WTC11 (cell line): ENCODE measurements at regions not wholly inside any gene's neighbourhood (a gene's known extent, or its start where the extent isn't known, plus 50 kb on each side); places are given as distances from the start of the nearest gene placed in this dataset.

Source experiments
- ATAC-seq: fragments of 200-7000 bp; cut with Tn5 transposase; 2 replicates; pipeline ENCODE4 v1.10.0; 2021; ENCODE audit warnings: mild to moderate bottlenecking, moderate library complexity
- CTCF ChIA-PET: fragments of 300-600 bp; sonication (Branson Sonifier 250); formaldehyde crosslinking; loops from one replicate; lab custom pipeline; 2021; ENCODE audit warnings: antibody characterized with exemption; lab: Charles Lee
- POLR2A ChIA-PET: fragments of 350-600 bp; sonication (Branson Sonifier 250); formaldehyde crosslinking; loops from one replicate; lab custom pipeline; 2021; ENCODE audit warnings: antibody characterized with exemption; lab: Charles Lee
- DNase-seq: peaks from one replicate; pipeline ENCODE4 v3.0.0; 2021; ENCODE audit warnings: low spot score
- H3K27ac Mint-ChIP-seq: 2 replicates; pipeline ENCODE4 v1.8.0; 2021; ENCODE audit warnings: mixed read lengths
- H3K27me3 Mint-ChIP-seq: 2 replicates; pipeline ENCODE4 v1.8.0; 2021; ENCODE audit warnings: low read depth, mild to moderate bottlenecking, moderate library complexity, mixed read lengths
- H3K36me3 Mint-ChIP-seq: 2 replicates; pipeline ENCODE4 v1.8.0; 2021; ENCODE audit warnings: mixed read lengths
- H3K4me1 Mint-ChIP-seq: 2 replicates; pipeline ENCODE4 v1.8.0; 2022; ENCODE audit warnings: mixed read lengths
- H3K4me3 Mint-ChIP-seq: 2 replicates; pipeline ENCODE4 v1.8.0; 2021; ENCODE audit warnings: mild to moderate bottlenecking, moderate library complexity, mixed read lengths
- H3K9me3 Mint-ChIP-seq: 2 replicates; pipeline ENCODE4 v1.8.0; 2021; ENCODE audit warnings: mixed read lengths
- CREM ChIP-seq: sonication (generic); formaldehyde crosslinking; IDR thresholded peaks from 2 replicates; pipeline ENCODE4 v1.8.1; 2022; ENCODE audit warnings: mild to moderate bottlenecking, missing genetic modification reagents, moderate library complexity
- FOXP1 ChIP-seq: sonication (generic); formaldehyde crosslinking; IDR thresholded peaks from 2 replicates; pipeline ENCODE4 v1.8.0; 2022; ENCODE audit warnings: missing genetic modification reagents, mild to moderate bottlenecking, moderate library complexity, borderline replicate concordance
- GABPB1 ChIP-seq: sonication (generic); formaldehyde crosslinking; IDR thresholded peaks from 2 replicates; pipeline ENCODE4 v1.8.1; 2023; ENCODE audit warnings: mild to moderate bottlenecking, missing genetic modification reagents
- GRHL2 ChIP-seq: fragments of 250-450 bp; sonication (Bioruptor Pico); IDR thresholded peaks from 2 replicates; pipeline ENCODE4 v1.8.0; 2022; ENCODE audit warnings: mild to moderate bottlenecking, moderate library complexity; ENCODE audit not compliant: insufficient replicate concordance, severe bottlenecking
- HMGA2 ChIP-seq: fragments of 250-450 bp; sonication (Bioruptor Pico); IDR thresholded peaks from 2 replicates; pipeline ENCODE4 v1.4.0; 2021; ENCODE audit warnings: mild to moderate bottlenecking, moderate library complexity
- JUN ChIP-seq: sonication (generic); formaldehyde crosslinking; IDR thresholded peaks from 2 replicates; pipeline ENCODE4 v1.8.0; 2023; ENCODE audit warnings: mild to moderate bottlenecking, missing genetic modification reagents
- KAT7 ChIP-seq: sonication (generic); formaldehyde crosslinking; IDR thresholded peaks from 2 replicates; pipeline ENCODE4 v1.8.1; 2023; ENCODE audit warnings: missing genetic modification reagents, mild to moderate bottlenecking, borderline replicate concordance
- NR1H2 ChIP-seq: sonication (generic); formaldehyde crosslinking; IDR thresholded peaks from 2 replicates; pipeline ENCODE4 v1.9.0; 2021; ENCODE audit warnings: mild to moderate bottlenecking, moderate library complexity, missing genetic modification reagents
- PRRX2 ChIP-seq: fragments of 250-450 bp; sonication (Bioruptor Pico); IDR thresholded peaks from 2 replicates; pipeline ENCODE4 v1.8.0; 2021; ENCODE audit warnings: mild to moderate bottlenecking
- USF1 ChIP-seq: sonication (generic); formaldehyde crosslinking; IDR thresholded peaks from 2 replicates; pipeline ENCODE4 v1.8.0; 2022; ENCODE audit warnings: mild to moderate bottlenecking, missing genetic modification reagents
- USF2 ChIP-seq: sonication (generic); formaldehyde crosslinking; IDR thresholded peaks from 2 replicates; pipeline ENCODE4 v1.8.1; 2023; ENCODE audit warnings: mild to moderate bottlenecking, missing genetic modification reagents, moderate library complexity
- ZNF232 ChIP-seq: sonication (generic); formaldehyde crosslinking; IDR thresholded peaks from 2 replicates; pipeline ENCODE4 v1.8.0; 2022; ENCODE audit warnings: mild to moderate bottlenecking, missing genetic modification reagents
- ZNF425 ChIP-seq: fragments of 250-450 bp; sonication (Bioruptor Pico); conservative IDR thresholded peaks from 2 replicates; pipeline ENCODE4 v1.9.0; 2021; ENCODE audit warnings: mild to moderate bottlenecking
- TF ChIP-seq, protein P1 (sequence below): sonication (generic); formaldehyde crosslinking; conservative IDR thresholded peaks from 2 replicates; pipeline ENCODE4 v1.8.1; 2022; ENCODE audit warnings: mild to moderate bottlenecking, missing genetic modification reagents
- TF ChIP-seq, protein P2 (sequence below): fragments of 250-450 bp; sonication (Bioruptor Pico); IDR thresholded peaks from 2 replicates; pipeline ENCODE4 v1.9.0; 2021; ENCODE audit warnings: moderate library complexity, mild to moderate bottlenecking, inconsistent platforms, borderline replicate concordance
- TF ChIP-seq, protein P3 (sequence below): sonication (generic); formaldehyde crosslinking; IDR thresholded peaks from 2 replicates; pipeline ENCODE4 v1.8.1; 2022; ENCODE audit warnings: low read depth, mild to moderate bottlenecking, moderate library complexity, missing genetic modification reagents, borderline replicate concordance
- TF ChIP-seq, protein P4 (sequence below): sonication (generic); formaldehyde crosslinking; IDR thresholded peaks from 2 replicates; pipeline ENCODE4 v1.8.0; 2022; ENCODE audit warnings: missing genetic modification reagents
- TF ChIP-seq, protein P5 (sequence below): sonication (generic); formaldehyde crosslinking; IDR thresholded peaks from 2 replicates; pipeline ENCODE4 v1.8.1; 2023; ENCODE audit warnings: mild to moderate bottlenecking, missing genetic modification reagents, moderate library complexity

DNA sequence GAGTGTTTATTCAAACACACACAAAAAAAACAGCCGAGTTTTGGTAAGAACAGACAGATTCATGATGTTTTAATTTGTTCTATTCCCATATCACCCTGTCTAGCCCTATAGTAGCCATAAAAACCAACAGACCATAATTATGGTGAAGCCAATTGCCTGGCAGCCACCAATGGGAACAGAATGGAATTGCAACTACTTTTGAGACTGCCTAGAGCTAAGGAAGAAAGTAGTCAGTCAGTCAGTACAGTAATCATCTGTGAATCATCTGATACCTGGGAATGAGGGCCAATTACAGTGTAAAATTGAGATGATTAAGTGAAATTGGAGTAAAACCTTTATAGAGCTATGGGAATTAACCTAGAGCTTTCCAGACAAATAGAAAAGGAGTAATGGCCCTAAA lies 952.7 kb upstream of the KCND2 start:
- DNase-seq (no peak), ATAC-seq (peak; percentile 81)
- no peaks in the 10 kb centered on the region for H3K36me3 Mint-ChIP-seq
- peaks cover 9% of the 10 kb centered on the region; the same call in 1 of the 2 replicates for H3K9me3 Mint-ChIP-seq
- ChIA-PET POLR2A (no interaction called here), CTCF (interaction anchor here (0.9 to 1.0 kb wide), 2 partner anchors 12 to 162 kb away, joined by 3 to 4 read pairs; no protein-coding TSS in a partner anchor)
- no peaks in the 10 kb centered on the region for H3K4me1 Mint-ChIP-seq
- H3K27ac Mint-ChIP-seq, result 0 out of 2 replicates have a peak overlapping the region, but pooled peaks have one; percentile 8
- no peaks in the 10 kb centered on the region for H3K27me3 Mint-ChIP-seq
- no peak overlapping the region for H3K4me3 Mint-ChIP-seq
- TF ChIP-seq ZNF232, result no peak

GRCh38 chr7:119329715-119330114 lies 943.3 kb upstream of the KCND2 start:
- Mint-ChIP-seq H3K36me3 (no peaks in the 10 kb centered on the region), H3K4me1 (no peaks in the 10 kb centered on the region), H3K9me3 (peaks cover 8% of the 10 kb centered on the region), H3K27me3 (no peaks in the 10 kb centered on the region), H3K4me3 (no peak overlapping the region), H3K27ac (no peak overlapping the region)
- ATAC-seq (no peak), DNase-seq (no peak)
- TF ChIP-seq NR1H2 (CRISPR knock-in tag), result no peak
- no peak for TF ChIP-seq USF1 (CRISPR knock-in tag)
- TF ChIP-seq, protein P1, sequence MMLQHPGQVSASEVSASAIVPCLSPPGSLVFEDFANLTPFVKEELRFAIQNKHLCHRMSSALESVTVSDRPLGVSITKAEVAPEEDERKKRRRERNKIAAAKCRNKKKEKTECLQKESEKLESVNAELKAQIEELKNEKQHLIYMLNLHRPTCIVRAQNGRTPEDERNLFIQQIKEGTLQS (CRISPR knock-in tag), result no peak
- no peak for TF ChIP-seq ZNF425 (CRISPR knock-in tag)
- TF ChIP-seq, protein P2, sequence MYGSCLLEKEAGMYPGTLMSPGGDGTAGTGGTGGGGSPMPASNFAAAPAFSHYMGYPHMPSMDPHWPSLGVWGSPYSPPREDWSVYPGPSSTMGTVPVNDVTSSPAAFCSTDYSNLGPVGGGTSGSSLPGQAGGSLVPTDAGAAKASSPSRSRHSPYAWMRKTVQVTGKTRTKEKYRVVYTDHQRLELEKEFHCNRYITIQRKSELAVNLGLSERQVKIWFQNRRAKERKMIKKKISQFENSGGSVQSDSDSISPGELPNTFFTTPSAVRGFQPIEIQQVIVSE (CRISPR knock-in tag), result no peak
- no peak for TF ChIP-seq GRHL2 (CRISPR knock-in tag)
- TF ChIP-seq USF2 (CRISPR knock-in tag), result no peak
- no peak for TF ChIP-seq CREM (CRISPR knock-in tag)
- TF ChIP-seq, protein P3, sequence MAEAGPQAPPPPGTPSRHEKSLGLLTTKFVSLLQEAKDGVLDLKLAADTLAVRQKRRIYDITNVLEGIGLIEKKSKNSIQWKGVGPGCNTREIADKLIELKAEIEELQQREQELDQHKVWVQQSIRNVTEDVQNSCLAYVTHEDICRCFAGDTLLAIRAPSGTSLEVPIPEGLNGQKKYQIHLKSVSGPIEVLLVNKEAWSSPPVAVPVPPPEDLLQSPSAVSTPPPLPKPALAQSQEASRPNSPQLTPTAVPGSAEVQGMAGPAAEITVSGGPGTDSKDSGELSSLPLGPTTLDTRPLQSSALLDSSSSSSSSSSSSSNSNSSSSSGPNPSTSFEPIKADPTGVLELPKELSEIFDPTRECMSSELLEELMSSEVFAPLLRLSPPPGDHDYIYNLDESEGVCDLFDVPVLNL, result no peak
- no peak for TF ChIP-seq FOXP1
- TF ChIP-seq, protein P4, sequence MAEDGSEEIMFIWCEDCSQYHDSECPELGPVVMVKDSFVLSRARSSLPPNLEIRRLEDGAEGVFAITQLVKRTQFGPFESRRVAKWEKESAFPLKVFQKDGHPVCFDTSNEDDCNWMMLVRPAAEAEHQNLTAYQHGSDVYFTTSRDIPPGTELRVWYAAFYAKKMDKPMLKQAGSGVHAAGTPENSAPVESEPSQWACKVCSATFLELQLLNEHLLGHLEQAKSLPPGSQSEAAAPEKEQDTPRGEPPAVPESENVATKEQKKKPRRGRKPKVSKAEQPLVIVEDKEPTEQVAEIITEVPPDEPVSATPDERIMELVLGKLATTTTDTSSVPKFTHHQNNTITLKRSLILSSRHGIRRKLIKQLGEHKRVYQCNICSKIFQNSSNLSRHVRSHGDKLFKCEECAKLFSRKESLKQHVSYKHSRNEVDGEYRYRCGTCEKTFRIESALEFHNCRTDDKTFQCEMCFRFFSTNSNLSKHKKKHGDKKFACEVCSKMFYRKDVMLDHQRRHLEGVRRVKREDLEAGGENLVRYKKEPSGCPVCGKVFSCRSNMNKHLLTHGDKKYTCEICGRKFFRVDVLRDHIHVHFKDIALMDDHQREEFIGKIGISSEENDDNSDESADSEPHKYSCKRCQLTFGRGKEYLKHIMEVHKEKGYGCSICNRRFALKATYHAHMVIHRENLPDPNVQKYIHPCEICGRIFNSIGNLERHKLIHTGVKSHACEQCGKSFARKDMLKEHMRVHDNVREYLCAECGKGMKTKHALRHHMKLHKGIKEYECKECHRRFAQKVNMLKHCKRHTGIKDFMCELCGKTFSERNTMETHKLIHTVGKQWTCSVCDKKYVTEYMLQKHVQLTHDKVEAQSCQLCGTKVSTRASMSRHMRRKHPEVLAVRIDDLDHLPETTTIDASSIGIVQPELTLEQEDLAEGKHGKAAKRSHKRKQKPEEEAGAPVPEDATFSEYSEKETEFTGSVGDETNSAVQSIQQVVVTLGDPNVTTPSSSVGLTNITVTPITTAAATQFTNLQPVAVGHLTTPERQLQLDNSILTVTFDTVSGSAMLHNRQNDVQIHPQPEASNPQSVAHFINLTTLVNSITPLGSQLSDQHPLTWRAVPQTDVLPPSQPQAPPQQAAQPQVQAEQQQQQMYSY (CRISPR knock-in tag), result no peak
- TF ChIP-seq GABPB1 (CRISPR knock-in tag), result no peak
- no peak for TF ChIP-seq KAT7
- no peak for TF ChIP-seq HMGA2
- TF ChIP-seq, protein P5, sequence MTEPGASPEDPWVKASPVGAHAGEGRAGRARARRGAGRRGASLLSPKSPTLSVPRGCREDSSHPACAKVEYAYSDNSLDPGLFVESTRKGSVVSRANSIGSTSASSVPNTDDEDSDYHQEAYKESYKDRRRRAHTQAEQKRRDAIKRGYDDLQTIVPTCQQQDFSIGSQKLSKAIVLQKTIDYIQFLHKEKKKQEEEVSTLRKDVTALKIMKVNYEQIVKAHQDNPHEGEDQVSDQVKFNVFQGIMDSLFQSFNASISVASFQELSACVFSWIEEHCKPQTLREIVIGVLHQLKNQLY (CRISPR knock-in tag), result no peak
- no peak for TF ChIP-seq PRRX2 (CRISPR knock-in tag)
- TF ChIP-seq JUN (CRISPR knock-in tag), result no peak
- ChIA-PET CTCF (no interaction called here), POLR2A (interaction anchor here (0.6 kb wide), 1 partner anchor 705 kb away, joined by 3 read pairs; no protein-coding TSS in a partner anchor)
